SJCRH30 (cell line): ENCODE measurements at regions not wholly inside any gene's neighbourhood (a gene's known extent, or its start where the extent isn't known, plus 50 kb on each side); places are given as distances from the start of the nearest gene placed in this dataset.
"Not testable (repeated sequence)": the region's sequence is repeated elsewhere in the genome, so short reads cannot be mapped to it uniquely, and the experiment has no call there.

Source experiments
- DNase-seq, 2 experiments: peaks; one replicate each; pipeline ENCODE4 v3.0.0-alpha.2; 2015 to 2020
- H3K27ac ChIP-seq: fragments of 250-450 bp; sonication (Bioruptor Pico); 2 replicates; pipeline ENCODE4 v1.5.1; 2020; ENCODE audit warnings: mild to moderate bottlenecking, moderate library complexity
- H3K27me3 ChIP-seq: fragments of 250-450 bp; sonication (Bioruptor Pico); 2 replicates; pipeline ENCODE4 v1.5.1; 2020; ENCODE audit warnings: mild to moderate bottlenecking, moderate library complexity
- H3K36me3 ChIP-seq: fragments of 250-450 bp; sonication (Bioruptor Pico); 2 replicates; pipeline ENCODE4 v1.5.1; 2020; ENCODE audit warnings: mild to moderate bottlenecking, moderate library complexity
- H3K4me1 ChIP-seq: fragments of 250-450 bp; sonication (Bioruptor Pico); 2 replicates; pipeline ENCODE4 v1.5.1; 2020; ENCODE audit warnings: mild to moderate bottlenecking, moderate library complexity
- H3K4me3 ChIP-seq: fragments of 250-450 bp; sonication (Bioruptor Pico); 2 replicates; pipeline ENCODE4 v1.5.1; 2020; ENCODE audit warnings: mild to moderate bottlenecking, moderate library complexity
- H3K9me3 ChIP-seq: fragments of 250-450 bp; sonication (Bioruptor Pico); replicated peaks from 2 replicates; pipeline ENCODE4 v1.5.1; 2020; ENCODE audit warnings: mild to moderate bottlenecking, moderate library complexity

DNA sequence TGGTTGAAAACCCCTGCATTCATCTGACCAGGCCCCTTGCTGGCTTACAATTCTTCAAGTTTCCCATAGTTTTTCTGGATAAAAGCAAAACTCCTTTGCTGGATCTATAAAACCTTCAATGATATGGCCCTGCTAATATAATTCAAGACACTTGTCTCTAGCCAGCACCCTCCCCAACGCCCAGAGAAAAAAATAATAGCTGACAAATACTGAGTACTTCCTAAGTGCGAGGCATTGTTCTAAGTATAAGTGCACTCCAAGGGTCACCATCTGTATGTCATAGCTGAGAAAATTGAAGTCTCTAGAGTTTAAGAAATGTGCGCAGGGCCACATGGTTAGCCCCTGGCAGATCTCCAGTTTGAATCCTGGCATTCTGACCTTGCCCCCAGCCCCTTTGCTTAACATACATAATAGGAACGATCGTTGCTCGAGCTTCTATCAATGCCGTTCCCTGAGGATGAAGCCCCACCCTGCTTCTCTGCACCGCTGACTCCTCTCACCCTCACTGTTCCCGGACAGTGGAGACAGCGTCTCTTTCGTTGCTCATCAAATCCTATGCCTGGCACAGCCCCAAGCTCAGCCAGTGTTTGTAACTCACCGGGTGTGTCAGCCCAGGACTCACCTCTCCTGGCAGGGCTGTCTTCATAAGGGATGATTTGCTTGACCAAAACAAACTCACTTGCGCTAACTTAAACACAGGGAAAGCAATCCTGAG lies 377.1 kb upstream of the PROK2 start:
- Histone ChIP-seq H3K27ac (no peak overlapping the region), H3K9me3 (no peaks in the 10 kb centered on the region), H3K4me1 (no peaks in the 10 kb centered on the region), H3K27me3 (no peaks in the 10 kb centered on the region), H3K36me3 (no peaks in the 10 kb centered on the region), H3K4me3 (no peak overlapping the region)
- DNase-seq: no peak

DNA sequence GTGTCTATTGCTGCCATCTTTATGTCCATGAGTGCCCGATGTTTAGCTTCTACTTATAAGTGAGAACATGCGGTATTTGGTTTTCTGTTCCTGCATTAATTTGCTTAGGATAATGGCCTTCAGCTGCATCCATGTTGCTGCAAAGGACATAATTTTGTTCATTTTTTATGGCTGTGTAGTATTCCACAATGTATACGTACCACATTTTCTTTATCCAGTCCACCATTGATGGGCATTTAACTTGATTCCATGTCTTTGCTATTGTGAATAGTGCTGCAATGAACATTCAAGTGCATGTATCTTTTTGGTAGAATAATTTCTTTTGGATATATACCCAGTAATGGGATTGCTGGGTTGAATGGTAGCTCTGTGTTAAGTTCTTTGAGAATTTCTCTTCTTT lies 376.3 kb upstream of the PROK2 start:
- H3K9me3 ChIP-seq: not testable (repeated sequence)

DNA sequence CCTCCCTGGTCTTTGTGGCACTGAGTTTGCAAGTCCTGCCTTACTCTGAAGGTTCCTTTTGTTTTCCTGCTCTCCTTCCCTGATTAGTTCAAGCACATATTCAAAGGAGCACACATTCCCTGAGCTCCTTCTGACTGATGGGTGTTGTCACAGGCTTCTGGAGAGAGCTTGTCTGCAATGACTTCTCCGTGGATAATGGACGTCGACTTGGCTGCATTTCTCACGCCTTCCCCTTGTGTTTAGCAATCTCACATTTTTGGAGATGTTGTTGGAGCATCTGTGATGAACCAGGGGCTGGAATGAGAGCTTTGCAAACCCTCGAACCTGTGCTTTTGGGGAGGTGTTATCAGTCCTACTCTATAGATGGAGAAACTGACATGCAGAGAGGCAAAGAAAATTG lies 375.4 kb upstream of the PROK2 start:
- no peaks in the 10 kb centered on the region for H3K4me1 ChIP-seq
- H3K9me3 ChIP-seq: no peaks in the 10 kb centered on the region
- H3K27me3 ChIP-seq: no peaks in the 10 kb centered on the region
- no peaks in the 10 kb centered on the region for H3K36me3 ChIP-seq
- no peak overlapping the region for H3K4me3 ChIP-seq
- no peak for DNase-seq
- H3K27ac ChIP-seq: no peak overlapping the region

More for the DNA sequence above, 376.3 kb upstream of the PROK2 start:
- DNase-seq, H3K4me3 ChIP-seq, H3K27me3 ChIP-seq, H3K36me3 ChIP-seq, H3K27ac ChIP-seq, H3K4me1 ChIP-seq: not testable (repeated sequence)

DNA sequence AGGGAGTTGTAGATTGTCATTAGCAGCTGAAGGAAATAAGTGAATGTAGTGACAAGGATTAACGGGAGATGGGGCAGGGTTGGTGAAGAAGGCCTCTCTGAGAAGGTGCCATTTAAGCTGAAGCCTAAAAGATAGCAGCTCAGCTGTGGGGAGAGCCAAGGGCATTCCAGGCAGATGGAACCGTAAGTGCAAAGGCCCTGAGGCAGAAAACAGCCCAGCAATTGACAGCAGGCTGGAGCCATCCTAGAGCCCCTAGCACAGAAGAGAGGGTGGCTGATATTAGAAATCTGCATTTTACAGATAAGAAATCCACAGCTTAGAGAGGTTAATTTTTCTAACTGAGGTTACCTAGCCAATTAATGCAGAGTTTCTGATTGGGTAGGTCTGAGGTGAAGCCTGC lies 374.5 kb upstream of the PROK2 start:
- Histone ChIP-seq H3K27me3 (no peaks in the 10 kb centered on the region), H3K9me3 (no peaks in the 10 kb centered on the region), H3K4me1 (no peaks in the 10 kb centered on the region), H3K4me3 (no peak overlapping the region), H3K27ac (no peak overlapping the region), H3K36me3 (no peaks in the 10 kb centered on the region)
- no peak for DNase-seq

DNA sequence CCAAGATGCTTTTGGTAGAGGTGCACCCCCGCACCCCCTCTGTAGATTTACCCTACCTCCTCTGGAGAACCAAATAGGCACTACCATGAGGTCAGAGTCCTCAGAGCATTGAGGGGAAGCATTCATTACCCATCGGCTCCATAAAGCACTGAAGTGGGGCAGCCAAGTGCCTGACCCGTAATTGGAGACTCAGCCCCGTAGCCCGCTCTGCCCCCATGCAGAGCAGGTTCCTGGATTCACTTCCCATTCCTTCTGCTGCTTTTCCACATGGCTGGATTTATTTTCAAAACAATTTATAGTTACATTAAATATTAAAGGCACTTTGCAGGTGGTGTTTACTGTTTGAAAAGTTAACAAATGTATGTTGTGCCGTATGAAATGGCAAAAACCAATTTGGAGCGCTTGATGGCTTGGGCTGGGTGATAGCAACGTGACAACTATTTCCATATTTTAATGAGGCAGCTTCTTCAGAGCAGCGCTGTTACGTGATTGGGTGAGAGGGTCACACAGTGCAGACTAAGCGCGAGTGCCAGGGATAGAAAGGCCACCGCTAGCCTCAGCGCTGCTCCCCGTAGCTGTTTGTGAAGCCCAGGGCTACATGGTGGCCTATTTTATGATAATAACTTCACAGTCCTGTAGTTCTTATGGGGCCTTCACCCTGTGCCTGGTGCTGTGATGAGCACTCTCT lies 373.8 kb upstream of the PROK2 start:
- Histone ChIP-seq H3K27me3 (no peaks in the 10 kb centered on the region), H3K36me3 (no peaks in the 10 kb centered on the region), H3K4me1 (no peaks in the 10 kb centered on the region), H3K27ac (no peak overlapping the region), H3K9me3 (no peaks in the 10 kb centered on the region), H3K4me3 (no peak overlapping the region)
- no peak for DNase-seq

DNA sequence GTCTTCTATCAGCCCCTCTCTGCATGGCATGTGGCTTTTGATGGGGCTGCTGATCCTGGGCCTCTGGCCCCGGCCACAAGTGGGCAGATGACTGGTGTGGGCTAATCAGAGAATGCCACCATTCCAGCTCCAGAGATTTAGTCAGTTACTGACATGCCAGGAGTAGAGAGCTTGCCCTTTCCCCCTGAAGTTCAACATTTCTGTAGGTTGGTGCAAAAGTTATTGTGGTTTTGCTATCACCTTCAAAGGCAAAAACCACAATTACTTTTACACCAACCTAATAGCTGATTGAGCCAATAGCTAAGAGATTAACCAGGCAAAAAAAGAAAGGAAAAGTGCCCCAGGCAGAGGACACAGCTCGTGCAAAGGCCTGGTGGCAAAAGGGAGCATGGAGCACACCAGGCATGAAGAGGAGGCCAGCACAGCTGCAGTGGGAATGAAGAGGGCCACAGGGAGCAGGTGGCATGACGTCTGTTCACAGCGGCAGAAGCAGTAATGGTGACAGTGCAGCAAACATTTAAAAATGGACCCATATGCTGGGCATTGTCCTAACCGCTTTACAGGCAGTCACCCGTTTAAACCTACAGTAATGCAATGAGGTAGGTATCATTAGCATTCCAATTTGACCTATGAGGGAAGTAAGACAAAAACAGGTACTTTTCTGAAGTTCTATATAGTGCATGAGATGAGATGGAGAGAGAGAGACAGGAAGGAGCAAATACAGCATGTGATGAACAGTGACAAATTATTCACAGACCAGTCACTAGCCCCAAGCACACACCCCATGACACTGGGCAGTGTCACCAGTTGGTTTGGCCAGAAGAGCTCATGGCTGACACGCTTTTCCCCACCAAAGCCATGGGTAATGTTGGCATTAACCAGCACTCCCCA lies 373.0 kb upstream of the PROK2 start:
- Histone ChIP-seq H3K27me3 (no peaks in the 10 kb centered on the region), H3K9me3 (no peaks in the 10 kb centered on the region), H3K36me3 (no peaks in the 10 kb centered on the region), H3K4me1 (no peaks in the 10 kb centered on the region), H3K4me3 (no peak overlapping the region), H3K27ac (no peak overlapping the region)
- no peak for DNase-seq

DNA sequence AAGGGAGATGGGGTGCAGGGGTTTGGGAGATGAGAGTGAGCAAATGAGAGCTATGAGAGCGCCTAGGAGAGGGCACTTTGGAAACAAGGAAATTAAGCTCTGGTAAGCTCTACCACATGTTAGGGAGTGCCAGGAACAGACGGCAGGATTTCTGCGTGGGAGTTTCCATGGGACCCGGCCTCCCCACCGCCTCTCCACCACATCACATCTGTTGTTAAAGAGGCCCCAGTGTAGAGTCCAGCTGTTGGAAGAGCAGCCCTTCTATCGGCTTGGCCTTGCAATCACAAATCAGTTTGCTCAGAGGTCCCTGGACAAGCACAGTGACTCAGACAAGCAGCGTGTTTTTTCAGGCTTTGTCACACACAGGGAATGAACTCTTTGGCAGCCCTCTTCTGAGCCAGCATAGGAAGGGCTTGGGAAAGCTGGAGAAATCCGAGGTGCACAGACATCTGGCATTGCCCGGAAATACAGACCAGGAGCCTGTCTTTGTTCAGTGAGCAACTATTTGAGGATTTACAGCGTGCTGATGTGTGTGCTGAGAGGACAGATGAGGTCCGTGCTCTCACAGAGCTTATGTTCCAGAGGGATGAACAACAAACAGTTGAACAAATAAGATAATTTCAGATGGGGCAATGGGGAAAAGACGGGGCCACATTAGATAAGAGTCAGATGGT lies 370.6 kb upstream of the PROK2 start:
- Histone ChIP-seq H3K9me3 (no peaks in the 10 kb centered on the region), H3K4me1 (no peaks in the 10 kb centered on the region), H3K36me3 (no peaks in the 10 kb centered on the region), H3K4me3 (no peak overlapping the region), H3K27ac (no peak overlapping the region), H3K27me3 (no peaks in the 10 kb centered on the region)
- peak in 1 of 2 experiments; percentile 54 for DNase-seq

DNA sequence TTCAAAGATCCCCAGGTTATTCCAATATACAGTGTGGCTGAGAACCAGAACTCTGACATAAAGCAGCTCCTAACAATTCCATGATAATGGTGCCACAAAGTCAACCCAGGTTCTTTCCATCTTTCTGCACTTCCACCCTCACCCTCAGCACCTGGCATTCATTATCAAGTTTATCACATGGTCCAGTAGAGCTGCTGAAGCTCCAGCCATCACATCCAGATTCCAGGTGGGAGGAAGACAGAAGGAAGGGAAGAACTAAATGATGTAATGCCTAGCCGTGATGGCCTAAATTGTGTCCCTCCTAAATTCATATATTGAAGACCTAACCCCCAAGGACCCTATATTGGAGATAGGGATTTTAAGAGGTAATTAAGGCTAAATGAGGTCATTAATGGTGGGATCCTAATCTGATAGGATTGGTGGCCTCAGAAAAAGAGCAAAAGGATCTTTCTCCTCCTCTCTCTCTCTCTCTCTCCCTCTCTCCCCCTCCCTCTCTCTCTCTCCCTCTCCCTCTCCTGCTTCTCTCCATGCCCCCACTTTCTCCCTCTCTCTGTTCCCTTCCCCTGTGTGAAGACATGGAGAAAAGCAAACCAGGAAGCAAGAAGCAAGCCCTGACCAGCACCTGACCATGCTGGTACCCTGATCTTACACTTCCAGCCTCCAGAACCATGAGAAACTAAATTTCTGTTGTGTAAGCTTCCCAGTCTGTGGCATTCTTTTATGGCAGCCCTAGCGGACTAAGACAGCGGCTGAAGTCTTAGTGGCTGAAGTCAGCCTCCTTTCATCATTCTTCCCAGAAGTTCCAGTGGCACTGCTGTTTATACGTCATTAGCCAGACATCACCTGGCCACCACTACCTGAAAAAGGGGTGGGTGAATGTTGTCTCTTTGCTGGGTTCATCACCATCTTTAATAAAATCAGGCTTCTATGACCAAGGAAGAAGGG lies 369.7 kb upstream of the PROK2 start:
- no peak overlapping the region for H3K27ac ChIP-seq
- no peaks in the 10 kb centered on the region for H3K4me1 ChIP-seq
- no peak overlapping the region for H3K4me3 ChIP-seq
- no peaks in the 10 kb centered on the region for H3K36me3 ChIP-seq
- no peaks in the 10 kb centered on the region for H3K27me3 ChIP-seq
- no peak for DNase-seq
- no peaks in the 10 kb centered on the region for H3K9me3 ChIP-seq

DNA sequence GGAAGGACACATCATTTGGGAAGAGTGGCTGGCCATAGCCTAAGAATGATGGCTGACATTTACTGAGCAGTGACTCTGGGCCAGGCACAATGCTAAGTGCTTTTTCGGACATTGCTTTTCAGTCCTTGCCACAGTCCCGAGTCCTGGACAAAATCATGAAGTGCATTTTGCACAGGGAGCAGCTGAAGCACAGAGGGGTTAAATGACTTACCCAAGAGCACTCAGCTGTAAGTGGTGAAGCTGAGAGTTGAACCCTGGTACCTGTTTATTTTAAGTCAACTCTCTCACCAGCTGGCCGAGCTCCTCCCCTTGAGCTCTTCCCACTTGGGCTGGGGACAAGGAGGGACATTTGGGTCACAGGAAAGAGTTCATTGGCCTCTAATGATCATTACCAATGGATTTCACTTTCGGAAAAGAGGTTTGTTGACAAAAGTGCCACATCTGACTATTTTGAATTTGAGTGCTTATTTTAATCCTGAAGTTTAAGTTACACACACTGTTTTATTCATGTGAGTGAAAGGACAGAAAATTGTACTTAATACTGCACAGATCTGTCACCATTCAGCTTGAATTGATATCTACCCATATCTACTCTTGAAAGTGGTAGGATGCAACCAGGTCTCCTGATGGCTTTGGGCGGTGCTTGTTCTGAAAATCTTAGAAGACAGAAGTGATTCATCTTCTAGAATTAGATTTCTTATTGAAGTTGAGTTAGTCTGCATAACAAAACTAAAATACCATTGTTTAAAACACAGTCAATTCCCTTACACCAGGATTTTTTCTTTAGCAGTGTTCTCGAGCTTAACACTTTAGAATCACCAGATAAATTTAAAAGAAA lies 368.7 kb upstream of the PROK2 start:
- DNase-seq: no peak
- Histone ChIP-seq H3K4me3 (no peak overlapping the region), H3K4me1 (no peaks in the 10 kb centered on the region), H3K9me3 (no peaks in the 10 kb centered on the region), H3K36me3 (no peaks in the 10 kb centered on the region), H3K27ac (no peak overlapping the region), H3K27me3 (no peaks in the 10 kb centered on the region)

DNA sequence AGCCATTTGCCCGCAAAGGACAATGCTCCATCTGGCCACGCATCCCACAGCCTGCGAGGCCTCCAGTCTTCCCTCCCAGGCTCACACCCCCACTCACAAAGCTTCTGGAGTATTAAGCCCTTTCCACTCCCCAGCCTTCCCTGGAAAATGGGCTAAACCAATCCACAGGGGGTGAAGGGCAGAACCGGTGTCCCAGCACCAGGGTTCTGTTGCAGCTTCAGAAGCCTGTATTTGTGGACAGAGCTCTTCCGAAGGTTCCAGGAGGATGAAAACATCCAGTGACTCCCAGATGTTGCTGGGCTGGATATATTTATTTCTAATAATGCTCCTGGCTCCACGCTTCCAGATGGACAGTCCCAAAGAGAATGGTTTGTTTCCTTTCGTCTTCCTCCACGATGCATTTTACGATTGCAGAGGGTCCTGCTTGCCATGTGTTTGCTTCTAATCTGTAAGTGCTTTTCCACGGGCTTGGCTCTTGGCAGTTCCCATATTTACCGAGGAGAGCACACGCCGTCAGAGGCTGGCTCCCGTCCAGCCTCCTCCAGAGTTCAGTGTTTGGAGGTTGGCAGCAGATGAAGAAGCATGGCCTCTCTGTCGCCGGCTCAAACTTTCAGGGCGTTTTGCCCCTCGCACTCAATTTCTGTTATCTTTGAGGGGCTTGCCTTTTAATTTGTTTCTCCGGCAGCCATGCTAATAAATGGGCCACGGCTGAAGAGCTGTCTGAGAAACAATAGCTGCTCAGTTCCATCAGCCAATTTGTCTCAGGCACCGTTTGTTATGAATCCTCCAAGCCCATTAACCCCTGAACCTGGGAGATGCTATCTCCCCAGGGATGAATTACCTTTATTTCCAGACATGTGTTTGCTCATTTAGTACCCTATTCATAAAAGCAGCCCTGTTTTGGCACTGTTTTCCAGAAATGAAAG lies 367.9 kb upstream of the PROK2 start:
- DNase-seq: peak in 1 of 2 experiments; percentile 44
- H3K27me3 ChIP-seq: no peaks in the 10 kb centered on the region
- peak overlapping the region; percentile 41 for H3K4me3 ChIP-seq
- H3K9me3 ChIP-seq: no peaks in the 10 kb centered on the region
- no peaks in the 10 kb centered on the region for H3K4me1 ChIP-seq
- no peaks in the 10 kb centered on the region for H3K36me3 ChIP-seq
- H3K27ac ChIP-seq: no peak overlapping the region

DNA sequence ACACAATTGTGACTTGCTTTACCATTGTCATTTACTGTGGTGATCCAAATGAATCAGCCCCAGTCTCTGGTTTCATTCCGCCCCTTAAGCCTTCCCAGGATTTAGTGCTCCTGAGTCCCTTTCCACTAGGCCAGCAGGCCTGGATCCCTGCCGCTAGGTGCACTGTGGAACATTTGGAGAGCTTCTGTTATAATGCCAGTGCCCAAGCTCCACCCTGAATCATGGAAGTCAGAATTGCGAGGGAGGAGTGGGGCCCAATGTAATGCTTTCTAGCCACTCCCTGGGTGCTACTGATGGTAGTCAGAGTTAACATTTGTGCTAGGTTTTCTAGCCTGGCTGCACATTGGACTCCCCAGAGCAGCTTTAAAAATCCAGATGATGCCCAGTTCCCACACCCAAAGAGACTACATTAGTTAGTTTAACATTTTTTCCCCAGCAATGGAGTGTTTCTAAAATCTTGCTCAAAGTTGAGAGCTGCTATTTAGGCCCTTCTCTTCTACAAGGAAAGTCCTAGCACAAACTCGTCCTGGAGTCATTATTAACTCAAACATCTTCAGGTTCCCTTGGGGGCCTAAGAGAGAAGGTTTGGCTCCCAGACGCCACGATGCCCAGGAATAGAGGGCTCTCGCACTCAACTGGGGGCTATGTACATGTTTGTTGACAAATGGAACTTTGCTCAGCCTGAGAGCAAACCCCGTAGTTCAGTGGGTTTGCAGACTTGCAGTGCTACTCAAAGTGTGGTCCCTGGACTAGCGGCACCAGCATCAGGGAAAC lies 366.7 kb upstream of the PROK2 start:
- DNase-seq: no peak
- H3K27me3 ChIP-seq: no peaks in the 10 kb centered on the region
- H3K4me3 ChIP-seq: no peak overlapping the region
- no peaks in the 10 kb centered on the region for H3K4me1 ChIP-seq
- no peak overlapping the region for H3K27ac ChIP-seq
- no peaks in the 10 kb centered on the region for H3K9me3 ChIP-seq
- H3K36me3 ChIP-seq: no peaks in the 10 kb centered on the region
